ENCODE measurements at regions not wholly inside any gene's neighbourhood (a gene's known extent, or its start where the extent isn't known, plus 50 kb on each side); places are given as distances from the start of the nearest gene placed in this dataset.

GRCh38 chr9:108655818-108656217 lies 200.0 kb downstream of the ACTL7B start:
- intact Hi-C loops (cut with micrococcal nuclease): no loop called here

- intact Hi-C loops (cut with micrococcal nuclease): no loop called here
Observed at GRCh38 chr9:108654566-108654965, 201.2 kb downstream of the ACTL7B start.

- intact Hi-C loops (cut with micrococcal nuclease): no loop called here
Observed at GRCh38 chr9:108652851-108653250, 202.9 kb downstream of the ACTL7B start.

- intact Hi-C loops (cut with micrococcal nuclease): no loop called here
Observed at GRCh38 chr9:108650826-108651225, 205.0 kb downstream of the ACTL7B start.

- intact Hi-C loops (cut with micrococcal nuclease): no loop called here
Observed at GRCh38 chr9:108645520-108645919, 210.3 kb downstream of the ACTL7B start.

- intact Hi-C loops (cut with micrococcal nuclease): no loop called here
Observed at GRCh38 chr9:108643731-108644510, 211.9 kb downstream of the ACTL7B start.

GRCh38 chr9:108642871-108643270 lies 212.9 kb downstream of the ACTL7B start:
- intact Hi-C loops (cut with micrococcal nuclease): no loop called here

GRCh38 chr9:108640230-108640629 lies 215.6 kb downstream of the ACTL7B start:
- intact Hi-C loops (cut with micrococcal nuclease): no loop called here

- intact Hi-C loops (cut with micrococcal nuclease): no loop called here
Observed at GRCh38 chr9:108639696-108640095, 216.1 kb downstream of the ACTL7B start.

GRCh38 chr9:108639091-108639490 lies 216.7 kb downstream of the ACTL7B start:
- intact Hi-C loops (cut with micrococcal nuclease): no loop called here

- intact Hi-C loops (cut with micrococcal nuclease): no loop called here
Observed at GRCh38 chr9:108637340-108637739, 218.4 kb downstream of the ACTL7B start.

GRCh38 chr9:108636013-108636412 lies 219.8 kb downstream of the ACTL7B start:
- intact Hi-C loops (cut with micrococcal nuclease): no loop called here

GRCh38 chr9:108634672-108635462 lies 220.9 kb downstream of the ACTL7B start:
- intact Hi-C loops (cut with micrococcal nuclease): no loop called here

- intact Hi-C loops (cut with micrococcal nuclease): no loop called here
Observed at GRCh38 chr9:108634204-108634603, 221.6 kb downstream of the ACTL7B start.

- intact Hi-C loops (cut with micrococcal nuclease): no loop called here
Observed at GRCh38 chr9:108631496-108632285, 224.1 kb downstream of the ACTL7B start.

GRCh38 chr9:108628316-108628715 lies 227.5 kb downstream of the ACTL7B start:
- intact Hi-C loops (cut with micrococcal nuclease): no loop called here

- intact Hi-C loops (cut with micrococcal nuclease): no loop called here
Observed at GRCh38 chr9:108626743-108627142, 229.0 kb downstream of the ACTL7B start.

GRCh38 chr9:108621991-108622855 lies 233.6 kb downstream of the ACTL7B start:
- intact Hi-C loops (cut with micrococcal nuclease): no loop called here

- intact Hi-C loops (cut with micrococcal nuclease): no loop called here
Observed at GRCh38 chr9:108620767-108621166, 235.0 kb downstream of the ACTL7B start.

GRCh38 chr9:108618906-108619550 lies 236.8 kb downstream of the ACTL7B start:
- intact Hi-C loops (cut with micrococcal nuclease): no loop called here

Data from T-helper 2 cell treated with Interferon-gamma antibody and Interleukin-4, amounts not matched to agents 100 ng/mL and 5 ng/mL, for 36 hours (primary cell).